ENCODE measurements at regions not wholly inside any gene's neighbourhood (a gene's known extent, or its start where the extent isn't known, plus 50 kb on each side); places are given as distances from the start of the nearest gene placed in this dataset.

DNA sequence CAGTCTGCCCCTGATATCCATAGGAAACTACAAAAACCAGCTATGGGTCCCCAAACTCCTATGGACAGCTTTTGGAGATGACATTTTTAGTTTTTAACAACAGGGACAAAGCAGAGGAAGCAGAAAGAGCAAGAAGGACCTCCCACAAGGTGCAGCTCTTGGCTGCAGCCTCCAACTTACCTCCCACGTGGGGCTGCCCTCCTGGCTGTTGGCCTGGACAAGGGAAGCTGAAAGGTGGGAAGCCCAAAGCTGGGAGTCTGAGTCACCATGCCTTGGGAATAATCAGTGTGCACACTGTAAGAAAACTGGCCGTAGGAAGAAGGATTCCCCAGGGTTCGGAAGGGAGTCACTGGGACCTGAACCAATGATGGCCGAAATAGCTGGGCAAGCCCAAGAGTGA, 51.8 kb upstream of the PAX1 start:
- DNase-seq, result no peak

DNA sequence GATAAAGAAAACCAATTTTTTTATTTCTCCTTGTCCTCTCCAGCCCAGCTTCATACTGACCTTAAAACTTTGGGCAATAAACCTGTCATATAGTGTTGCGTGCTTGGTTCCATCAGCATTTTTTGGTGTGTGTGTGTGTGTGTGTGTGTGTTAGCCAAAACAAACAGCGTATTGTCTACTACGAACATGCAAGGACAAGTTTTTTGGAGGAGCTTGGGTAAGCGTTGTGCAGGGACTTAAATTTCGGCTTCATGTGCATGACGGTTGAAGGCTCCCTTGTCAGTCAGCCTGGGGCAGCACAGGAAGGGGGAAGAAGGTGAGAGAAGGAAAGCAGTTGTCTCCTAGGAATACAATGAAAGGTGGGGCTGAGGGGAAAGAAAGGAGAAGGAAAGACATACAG, 62.0 kb upstream of the PAX1 start:
- no peak for DNase-seq

DNA sequence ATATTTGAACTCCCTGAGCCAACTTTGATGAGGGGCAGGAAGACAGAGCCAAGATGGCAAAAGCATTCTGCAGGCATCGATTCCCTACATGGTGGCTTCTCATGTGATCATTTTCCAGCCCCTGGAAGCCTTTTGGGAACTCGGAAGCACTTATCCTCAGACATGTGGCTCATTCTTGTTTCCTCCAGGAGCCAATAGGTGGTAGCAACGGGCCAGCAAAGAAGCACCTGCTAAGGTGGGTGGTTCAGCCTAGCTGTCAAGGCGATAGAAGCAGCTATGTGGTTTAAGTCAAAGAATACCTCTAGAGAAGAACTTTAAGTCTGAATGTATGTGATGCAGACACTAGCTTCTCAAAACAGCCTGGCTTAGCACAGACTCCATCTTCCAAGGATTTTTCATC, 64.9 kb upstream of the PAX1 start:
- no peak for DNase-seq

DNA sequence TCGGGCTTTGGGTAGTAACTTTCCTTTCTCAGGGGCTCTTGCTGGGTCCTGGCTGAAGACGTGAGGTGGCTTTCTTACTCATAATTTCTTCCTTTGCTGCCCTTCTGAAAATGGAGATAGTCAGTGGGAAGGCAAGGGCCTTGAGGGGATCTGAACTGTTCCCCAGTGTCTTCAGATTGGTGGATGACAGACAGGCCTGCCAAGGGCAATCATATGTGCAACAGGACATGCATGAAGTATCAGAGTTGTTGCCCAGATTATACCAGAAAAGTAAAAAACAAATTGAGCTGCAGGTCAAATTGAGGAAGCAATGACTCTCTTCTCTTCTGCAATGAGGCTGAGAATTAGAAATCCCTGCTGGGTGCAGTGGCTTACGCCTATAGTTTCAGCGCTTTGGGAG, 71.6 kb upstream of the PAX1 start:
- DNase-seq, result no peak

DNA sequence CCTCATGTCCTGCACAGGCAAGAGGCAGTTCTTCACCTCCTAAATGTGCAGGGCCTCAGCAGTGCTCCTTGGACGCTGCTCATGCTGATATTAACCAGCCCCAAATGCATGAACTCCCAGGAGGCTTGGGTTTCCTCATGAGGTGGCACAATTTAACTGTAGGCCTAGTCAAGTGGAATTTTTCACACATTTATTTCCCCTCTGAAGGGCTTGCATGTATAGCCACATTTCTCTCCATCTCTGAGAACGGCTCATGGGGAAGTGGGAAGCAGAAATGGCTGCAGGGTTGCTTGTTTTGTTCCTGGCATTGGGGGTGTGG, 72.8 kb upstream of the PAX1 start:
- no peak for DNase-seq

DNA sequence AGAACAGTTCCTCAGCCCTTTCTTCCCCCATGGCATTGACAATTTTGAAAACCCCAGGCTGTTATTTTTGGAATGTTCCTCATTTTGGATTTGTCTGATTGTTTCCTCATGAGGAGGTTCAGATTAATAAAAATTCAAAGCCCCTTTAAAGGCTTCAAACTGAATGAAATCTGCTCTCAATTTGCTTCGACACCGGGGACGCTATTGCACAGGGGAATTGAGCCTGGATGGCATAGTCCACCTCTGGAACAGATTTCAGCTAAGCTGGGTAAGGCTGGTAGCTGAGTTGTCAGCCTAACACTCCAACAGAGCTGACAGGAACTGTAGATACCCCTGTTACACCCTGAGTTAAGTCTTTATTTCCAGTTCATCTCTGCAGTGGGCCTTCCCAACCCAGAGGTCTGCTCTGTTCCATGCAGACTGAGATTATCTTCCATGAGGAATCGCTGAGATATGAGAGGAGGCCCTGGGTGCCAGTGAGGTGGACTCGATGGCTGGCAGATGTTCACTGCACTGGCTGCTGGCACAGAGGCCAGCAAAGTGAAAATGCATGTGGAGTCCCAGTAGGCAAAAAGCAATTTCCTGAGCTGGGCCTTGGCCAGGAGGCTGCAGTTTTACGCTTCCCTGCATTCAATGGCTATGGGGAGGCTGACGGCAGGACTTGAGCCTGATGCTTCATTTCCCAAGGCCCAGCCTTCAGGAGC, 73.3 kb upstream of the PAX1 start:
- no peak for DNase-seq

DNA sequence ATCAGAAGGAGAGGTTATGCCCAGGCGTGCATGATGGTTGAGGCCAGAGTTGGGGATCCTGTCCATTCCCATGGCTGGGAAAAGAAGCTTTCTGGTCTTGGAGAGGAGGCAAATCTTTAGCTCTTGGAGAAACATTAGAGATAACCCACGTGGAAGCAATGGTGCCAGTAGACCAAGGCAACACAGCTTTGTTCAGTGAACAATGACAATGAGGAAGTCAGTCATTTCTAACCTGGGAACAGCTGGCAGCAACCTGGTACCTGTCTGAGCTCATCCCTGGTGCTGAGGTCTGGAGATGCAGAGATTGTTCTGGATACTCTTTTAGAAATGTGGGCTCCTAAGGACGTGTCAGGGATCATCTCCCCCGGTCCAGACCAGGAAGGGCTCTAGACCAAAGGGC, 76.7 kb upstream of the PAX1 start:
- DNase-seq, result no peak

DNA sequence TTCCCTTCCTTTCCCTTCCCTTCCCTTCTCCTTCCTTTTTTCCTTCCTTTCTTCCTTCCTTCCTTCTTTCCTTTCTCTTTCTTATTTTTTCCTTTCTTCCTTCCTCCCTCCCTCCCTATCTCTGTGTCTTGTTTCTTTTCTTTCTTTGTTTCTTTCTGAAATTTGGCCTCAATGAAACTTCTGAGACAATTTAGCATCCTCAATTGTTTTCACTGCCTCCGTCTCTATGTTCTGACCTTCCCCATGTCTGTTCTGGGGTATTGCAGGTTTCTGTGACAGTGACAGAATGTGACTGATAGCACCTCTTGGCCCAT, 81.7 kb upstream of the PAX1 start:
- DNase-seq, result no peak

DNA sequence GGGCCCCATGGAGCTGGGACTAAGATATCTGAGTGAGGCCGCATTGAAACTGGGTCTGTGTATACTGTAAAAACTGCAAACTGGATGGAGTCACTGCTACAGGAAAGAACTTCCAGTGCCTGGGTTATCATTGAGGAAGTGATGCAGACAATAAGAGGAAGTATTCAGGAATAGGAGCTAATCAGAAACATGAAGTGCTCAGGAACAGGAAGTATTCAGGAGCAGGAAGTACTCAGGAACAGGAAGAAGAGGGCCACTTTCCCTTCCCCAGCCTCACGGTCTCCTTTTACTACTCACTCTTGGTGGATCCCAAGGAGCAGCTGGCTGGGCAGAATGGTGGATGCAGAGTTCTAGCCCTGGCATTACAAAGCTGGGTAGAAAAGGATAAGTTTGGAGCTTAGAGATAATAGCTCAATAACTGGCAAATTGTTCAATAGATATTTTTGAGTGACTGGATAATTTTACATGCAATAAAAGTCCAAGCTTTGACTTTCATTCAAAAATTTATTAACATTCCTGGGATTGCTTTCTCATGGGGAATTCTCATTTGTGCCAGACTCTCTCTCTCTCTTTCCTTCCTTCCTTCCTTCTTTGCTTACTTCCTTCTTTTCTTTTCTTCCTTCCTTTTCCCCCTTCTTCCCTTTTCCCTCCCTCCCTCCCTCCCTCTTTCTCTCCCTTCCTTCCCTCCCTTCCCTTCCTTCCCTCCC, 82.2 kb upstream of the PAX1 start:
- no peak for DNase-seq

DNA sequence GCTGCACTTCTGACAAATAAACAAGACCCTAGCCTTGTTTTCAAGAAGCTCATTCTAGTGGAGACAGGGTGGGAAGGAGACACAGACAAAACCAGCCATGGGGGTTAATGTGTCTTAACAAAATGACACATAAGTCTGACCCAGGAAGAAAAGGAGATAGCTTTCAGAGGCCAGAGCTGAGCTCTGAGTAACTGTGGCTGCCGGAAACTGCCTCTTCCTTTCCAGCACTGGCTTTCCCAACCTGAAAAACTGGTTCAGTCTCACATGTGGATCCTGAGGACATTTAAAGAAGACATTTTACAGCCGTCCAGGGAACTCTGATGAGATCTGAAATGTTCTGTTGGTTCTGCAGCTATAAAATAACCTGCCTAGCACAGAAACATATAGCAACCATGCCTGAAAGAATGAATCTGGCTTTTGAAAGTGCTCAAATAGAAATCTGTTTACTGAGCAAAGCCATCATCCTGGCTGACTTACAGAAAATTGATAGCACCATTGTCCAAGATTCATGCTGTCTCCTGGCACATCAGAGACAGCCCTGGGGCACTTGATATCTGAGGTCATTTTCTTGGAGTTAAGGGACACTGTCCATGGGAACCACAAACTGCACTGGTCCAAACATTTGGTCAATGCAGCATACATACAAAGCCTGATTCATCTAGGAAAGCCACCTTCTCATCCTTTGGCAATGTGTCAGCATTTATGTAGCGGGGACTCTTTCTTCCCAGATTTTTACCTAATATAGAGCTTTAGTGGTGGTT, 83.2 kb upstream of the PAX1 start:
- no peak for DNase-seq

DNA sequence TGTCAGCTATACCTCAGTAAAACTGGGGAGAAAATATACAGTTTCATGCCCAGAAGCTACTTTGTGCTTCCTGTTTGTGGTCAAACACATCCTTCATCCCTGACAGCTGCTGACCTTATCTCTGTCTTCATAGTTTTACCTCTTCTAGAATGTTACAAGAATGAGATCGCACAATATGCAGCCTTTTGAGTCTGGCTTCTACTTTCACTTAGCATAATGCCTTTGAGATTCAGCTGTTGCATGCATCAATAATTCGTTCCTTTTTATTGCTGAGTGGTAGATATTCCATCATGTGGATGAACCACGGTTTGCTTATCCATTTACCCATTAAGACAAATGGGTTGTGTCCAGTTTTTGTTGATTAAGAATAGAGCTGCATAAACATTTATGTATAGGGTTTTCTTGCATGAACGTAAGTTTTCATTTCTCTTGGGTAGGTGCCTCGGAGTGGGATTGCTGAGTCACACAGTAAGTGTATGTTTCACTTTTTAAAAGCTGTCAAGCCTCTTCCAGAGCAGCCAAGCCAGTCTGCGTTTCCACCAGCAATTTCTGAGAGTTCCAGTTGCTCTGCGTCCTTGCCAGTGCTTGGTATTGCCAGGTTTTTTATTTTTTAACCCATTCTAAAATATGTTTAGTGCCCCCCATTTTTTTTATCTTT, 86.6 kb upstream of the PAX1 start:
- DNase-seq, result no peak

DNA sequence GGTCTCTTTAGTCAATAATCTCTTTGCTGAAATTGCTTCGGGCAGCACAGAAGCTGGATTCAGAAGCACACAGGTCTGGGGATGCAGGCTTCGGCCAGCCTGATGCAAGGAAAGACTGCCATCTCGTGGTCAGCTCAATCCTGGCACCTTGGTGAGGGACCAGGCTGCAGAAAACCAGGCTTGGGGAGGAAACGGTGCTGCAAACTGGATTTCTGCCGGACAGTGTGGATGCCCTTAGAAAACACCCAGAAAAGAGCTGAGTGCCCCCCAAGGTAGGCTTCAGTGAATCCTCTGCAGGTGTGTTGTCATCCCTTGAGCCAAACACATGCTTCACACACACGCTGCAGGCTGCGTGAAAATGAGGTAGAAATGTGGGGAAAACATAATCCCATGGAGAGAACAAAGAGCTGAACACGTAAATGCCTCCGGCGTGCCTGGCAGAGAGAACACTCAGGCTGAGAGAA, 89.8 kb upstream of the PAX1 start:
- DNase-seq, result peak in 13 of 14 donors; percentile 5 to 79 (median 61)

DNA sequence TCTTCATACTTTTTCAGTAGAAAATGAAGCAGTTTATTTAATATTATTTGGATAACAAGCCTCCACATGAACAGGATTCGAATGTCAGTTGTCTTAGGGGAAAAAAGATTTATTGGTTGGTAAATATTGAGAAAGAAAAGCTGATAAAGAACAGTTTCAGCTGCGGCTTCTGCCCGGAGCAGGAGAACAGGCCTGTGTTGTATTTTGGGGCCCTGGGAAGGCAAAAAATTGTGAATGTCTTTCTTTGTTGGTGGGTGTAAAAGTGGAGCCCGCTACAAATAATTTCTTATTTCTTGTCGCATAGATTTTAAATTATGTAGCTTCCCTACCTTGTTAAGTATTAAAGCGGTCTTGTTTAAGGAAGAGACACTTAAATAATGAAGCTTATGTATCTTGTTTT, 90.5 kb upstream of the PAX1 start:
- peak in 2 of 14 donors; percentile 4 to 47 for DNase-seq

DNA sequence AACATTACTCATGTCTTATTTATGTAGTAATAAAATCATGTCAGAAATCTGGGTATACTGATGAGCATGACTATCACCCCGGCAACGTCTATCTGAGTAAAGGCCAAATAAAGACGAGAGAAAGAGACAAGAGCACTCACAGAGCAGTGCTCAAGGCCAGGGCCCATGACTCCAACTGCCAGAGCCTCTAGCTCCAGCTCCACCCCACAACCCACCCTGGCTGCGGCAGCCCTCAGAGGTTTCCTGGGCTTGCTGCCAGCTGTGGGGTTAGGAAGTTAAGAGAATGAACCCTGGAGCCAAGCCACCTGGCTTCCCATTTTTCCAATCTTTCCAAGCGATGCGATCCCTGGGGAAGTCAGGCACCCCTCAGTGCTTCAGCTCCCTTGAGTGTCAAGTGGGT, 92.0 kb upstream of the PAX1 start:
- DNase-seq, result peak in 1 of 14 donors; percentile 15

DNA sequence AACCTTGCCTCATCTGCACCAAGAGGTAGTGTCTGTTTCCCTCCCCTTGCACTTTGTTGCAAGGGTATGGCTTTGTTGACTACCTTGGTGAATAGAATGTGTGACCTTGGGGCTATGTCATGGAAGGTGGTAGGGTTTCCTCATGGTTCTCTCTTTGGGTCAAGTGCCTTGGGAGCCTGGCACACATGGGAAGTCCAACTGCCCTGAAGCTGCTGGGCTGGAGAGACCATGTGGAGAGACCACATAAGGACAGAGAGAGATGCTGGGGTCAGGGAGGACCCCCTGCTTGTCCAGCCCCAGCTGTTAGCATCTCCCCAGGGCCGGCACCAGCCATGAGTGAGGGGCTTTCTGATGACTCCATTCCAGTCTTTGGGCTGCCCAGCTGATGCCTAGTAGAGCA, 95.5 kb upstream of the PAX1 start:
- DNase-seq, result no peak

DNA sequence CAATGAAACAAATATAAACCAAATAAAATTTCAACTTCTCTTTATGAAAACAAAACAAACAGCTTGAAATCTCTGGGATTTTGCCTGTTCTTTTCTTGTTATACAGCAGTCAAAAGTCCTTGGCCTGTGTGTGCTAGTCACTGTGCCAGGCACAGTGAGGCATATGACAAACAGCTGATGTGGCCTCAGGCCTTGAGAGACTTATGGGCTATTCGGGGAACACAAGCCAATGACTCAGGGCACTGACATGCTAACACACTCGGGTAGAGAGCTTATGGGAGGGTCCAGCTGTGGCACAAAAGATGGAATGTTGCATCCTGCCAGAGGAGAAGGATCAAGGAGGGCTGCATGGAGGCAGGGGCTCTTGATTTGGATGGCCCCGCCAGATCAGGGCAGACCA, 95.4 kb upstream of the NKX2-2 start:
- DNase-seq, result peak in 11 of 14 donors; percentile 4 to 72 (median 45)

DNA sequence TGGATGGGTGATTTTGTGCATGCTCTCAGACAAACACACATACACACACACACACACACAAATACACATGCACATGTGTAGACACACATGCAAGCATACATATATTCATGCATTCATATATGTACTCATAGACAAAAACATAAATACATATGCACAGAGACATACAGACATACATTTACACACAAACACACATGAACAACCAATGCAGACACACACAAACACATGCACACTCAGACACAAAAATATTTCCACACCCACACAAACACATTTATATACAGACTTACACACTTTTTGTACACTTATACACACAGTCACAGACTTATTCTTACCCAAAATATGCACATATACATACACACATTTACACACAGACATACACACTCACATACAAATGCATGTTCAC, 94.9 kb upstream of the NKX2-2 start:
- peak in 1 of 14 donors; percentile 57 for DNase-seq

DNA sequence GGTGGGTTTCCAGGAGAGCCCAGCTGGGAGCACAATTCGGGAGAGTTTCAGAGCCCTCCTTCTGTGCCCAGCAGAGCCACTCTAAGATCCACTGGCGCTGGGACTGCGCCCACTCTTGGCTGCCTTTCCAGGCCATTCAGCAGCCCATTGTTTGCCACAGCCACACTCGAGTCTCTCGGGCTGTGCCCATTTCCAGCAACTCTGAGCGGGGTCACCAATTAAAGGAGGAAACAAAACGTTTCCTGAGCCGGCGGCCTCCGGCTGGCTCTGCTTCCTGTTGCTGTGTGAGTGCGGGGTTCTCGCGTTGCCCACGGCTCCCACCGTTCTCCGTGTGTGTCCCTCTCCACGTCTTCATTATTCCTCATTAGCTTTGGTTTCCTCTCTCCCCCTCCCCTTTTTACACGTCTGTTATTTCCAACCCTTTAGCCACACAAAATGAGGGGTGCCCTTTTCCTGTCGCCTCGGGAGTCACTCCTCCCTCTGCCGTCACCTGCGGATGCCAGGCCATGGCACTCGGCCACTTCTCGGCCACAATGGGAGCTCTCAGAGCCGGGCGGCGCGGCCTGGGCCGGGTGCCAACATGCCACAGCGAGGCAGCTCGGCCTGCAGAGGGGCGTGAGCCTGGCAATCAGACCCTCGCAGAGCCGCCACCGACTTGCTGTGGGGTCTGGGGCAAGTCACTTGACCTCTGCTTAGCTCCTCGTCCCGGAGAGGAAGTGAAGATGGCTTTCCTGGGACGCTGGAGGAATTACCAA, 94.3 kb upstream of the NKX2-2 start:
- peak in 13 of 14 donors; percentile 35 to 94 (median 83) for DNase-seq

DNA sequence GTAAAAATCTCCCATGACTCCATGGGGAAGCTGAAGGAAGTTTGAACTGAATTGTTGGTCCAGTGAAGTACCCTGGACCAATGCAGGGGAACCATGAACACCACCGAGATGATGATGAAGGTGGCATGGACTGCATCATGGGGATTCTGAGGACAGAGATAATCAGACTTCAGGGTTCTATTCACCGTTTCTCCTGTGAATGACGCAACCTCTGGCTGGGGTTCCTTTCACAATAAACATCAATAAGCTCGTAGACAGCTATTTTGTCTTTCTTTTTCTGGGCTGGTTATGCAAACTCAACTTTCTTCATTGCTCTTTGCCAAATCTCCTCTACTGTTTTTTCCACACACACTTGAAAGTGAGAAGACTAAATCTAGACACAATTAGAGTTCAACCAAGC, 87.9 kb upstream of the NKX2-2 start:
- DNase-seq, result no peak

DNA sequence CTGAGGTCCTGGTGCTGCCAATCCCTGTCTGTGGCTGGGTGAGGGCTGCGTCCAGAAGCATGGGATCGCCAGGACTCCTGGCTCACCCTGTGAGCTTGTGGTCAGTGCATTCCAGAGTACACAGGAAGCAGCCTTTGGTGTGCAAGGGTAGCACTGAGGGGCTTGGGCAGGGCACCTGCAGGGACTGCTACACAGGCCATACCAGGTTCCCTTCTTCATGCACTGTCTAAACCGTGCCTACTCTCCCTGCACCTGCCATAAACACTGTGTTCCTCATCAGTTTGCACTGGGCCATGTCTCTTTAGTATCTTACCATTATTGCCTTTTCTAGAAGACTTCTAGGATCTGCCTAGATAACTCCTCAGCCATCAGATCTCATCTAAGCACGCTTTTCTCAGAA, 72.8 kb upstream of the NKX2-2 start:
- no peak for DNase-seq

DNA sequence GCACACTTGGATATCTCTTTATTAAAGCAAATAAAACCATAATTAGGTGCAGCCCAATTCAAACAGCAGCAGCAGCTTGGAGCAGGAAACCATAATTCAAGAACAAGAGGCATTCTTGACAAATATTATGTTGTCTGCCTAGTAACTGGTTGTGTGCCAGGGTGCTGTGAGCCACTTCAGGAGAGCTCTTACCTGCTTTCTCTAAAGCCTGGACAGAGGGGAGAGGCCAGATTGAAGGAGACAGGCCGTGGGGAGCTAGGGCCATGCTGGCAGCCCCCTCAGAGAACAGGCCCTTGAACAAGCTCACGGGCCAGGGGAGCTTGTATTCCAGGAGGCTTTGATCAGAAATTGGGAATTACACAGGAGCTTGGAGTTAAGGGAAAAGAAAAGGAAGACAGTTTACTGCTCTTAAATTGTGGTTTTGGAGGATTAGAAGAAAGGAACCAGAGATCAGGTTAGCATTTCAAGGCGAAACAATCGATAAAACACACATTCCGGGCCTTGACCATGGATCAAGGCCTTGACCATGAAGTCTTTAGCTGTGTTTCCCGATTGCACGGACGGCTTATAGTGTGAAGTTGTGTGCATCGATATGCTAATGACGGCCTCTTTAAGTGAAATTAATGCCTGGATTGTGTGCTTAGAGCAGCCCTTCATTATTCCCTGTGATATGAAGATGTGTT, 69.8 kb upstream of the NKX2-2 start:
- no peak for DNase-seq

DNA sequence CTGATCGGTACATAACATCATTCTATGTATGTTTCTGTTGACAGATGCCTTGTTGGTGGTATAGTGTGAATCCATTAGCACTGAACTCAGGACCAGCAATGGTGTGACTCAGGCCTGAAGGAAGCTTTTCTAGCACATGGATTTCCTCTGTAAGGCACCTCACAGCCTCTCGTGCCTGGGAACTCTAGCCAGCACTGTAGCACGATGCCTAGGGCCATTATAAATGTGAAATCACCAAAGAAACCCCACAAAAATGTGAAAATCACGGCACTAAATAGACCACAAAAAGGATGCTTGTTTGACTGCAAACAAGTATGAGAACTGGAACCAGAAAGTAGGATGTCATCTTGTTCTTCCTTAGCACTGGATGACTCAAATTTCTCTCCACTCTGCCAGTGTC, 63.7 kb upstream of the NKX2-2 start:
- DNase-seq, result no peak

Measured in C1 segment of cervical spinal cord (tissue), 14 donors.